GM18517 (cell line): ENCODE measurements at regions not wholly inside any gene's neighbourhood (a gene's known extent, or its start where the extent isn't known, plus 50 kb on each side); places are given as distances from the start of the nearest gene placed in this dataset.
"Not testable (repeated sequence)": the region's sequence is repeated elsewhere in the genome, so short reads cannot be mapped to it uniquely, and the experiment has no call there.

Experiments
- ATAC-seq: cut with Tn5 transposase; IDR thresholded peaks from one replicate; pipeline ENCODE4 v1.9.1; 2021; ENCODE audit warnings: mild to moderate bottlenecking, moderate library complexity; ENCODE audit not compliant: unreplicated experiment

- ATAC-seq: no peak
Observed at GRCh38 chr1:73516451-73516850, 681.5 kb downstream of the LRRIQ3 start.

GRCh38 chr1:73511038-73511437 is 686.9 kb downstream of the LRRIQ3 start:
- ATAC-seq: no peak

- no peak for ATAC-seq
Observed at GRCh38 chr1:73500154-73500553, 697.8 kb downstream of the LRRIQ3 start.

GRCh38 chr1:73499671-73500070 is 698.3 kb downstream of the LRRIQ3 start:
- no peak for ATAC-seq

GRCh38 chr1:73491621-73492020 is 706.4 kb downstream of the LRRIQ3 start:
- ATAC-seq: no peak

GRCh38 chr1:73475316-73475870 is 722.6 kb downstream of the LRRIQ3 start:
- no peak for ATAC-seq

- no peak for ATAC-seq
Observed at GRCh38 chr1:73472810-73473209, 725.2 kb downstream of the LRRIQ3 start.

- no peak for ATAC-seq
Observed at GRCh38 chr1:73467731-73468130, 730.2 kb downstream of the LRRIQ3 start.

GRCh38 chr1:73463873-73464272 is 734.1 kb downstream of the LRRIQ3 start:
- ATAC-seq: no peak

GRCh38 chr1:73452522-73452921 is 745.5 kb downstream of the LRRIQ3 start:
- no peak for ATAC-seq

- ATAC-seq: not testable (repeated sequence)
Observed at GRCh38 chr1:73450668-73451067, 747.3 kb downstream of the LRRIQ3 start.

GRCh38 chr1:73411479-73411878 is 786.5 kb downstream of the LRRIQ3 start:
- no peak for ATAC-seq

- no peak for ATAC-seq
Observed at GRCh38 chr1:73401666-73402065, 796.3 kb downstream of the LRRIQ3 start.

- ATAC-seq: no peak
Observed at GRCh38 chr1:73382966-73383365, 815.0 kb downstream of the LRRIQ3 start.

GRCh38 chr1:73366734-73367413 is 831.1 kb downstream of the LRRIQ3 start:
- ATAC-seq: no peak

GRCh38 chr1:73359001-73359400 is 839.0 kb downstream of the LRRIQ3 start:
- ATAC-seq: no peak

GRCh38 chr1:73356485-73356884 is 841.5 kb downstream of the LRRIQ3 start:
- ATAC-seq: no peak

GRCh38 chr1:73343947-73344346 is 854.0 kb downstream of the LRRIQ3 start:
- ATAC-seq: no peak

- no peak for ATAC-seq
Observed at GRCh38 chr1:73333847-73334503, 864.0 kb downstream of the LRRIQ3 start.

- no peak for ATAC-seq
Observed at GRCh38 chr1:73331726-73332125, 866.2 kb downstream of the LRRIQ3 start.

GRCh38 chr1:73327998-73328397 is 870.0 kb downstream of the LRRIQ3 start:
- no peak for ATAC-seq

- no peak for ATAC-seq
Observed at GRCh38 chr1:73327180-73327793, 870.7 kb downstream of the LRRIQ3 start.
